GM12878 (cell line): ENCODE measurements at regions not wholly inside any gene's neighbourhood (a gene's known extent, or its start where the extent isn't known, plus 50 kb on each side); places are given as distances from the start of the nearest gene placed in this dataset.

Experiments used
- ATAC-seq: fragments of 200-7000 bp; cut with Tn5 transposase; 3 replicates; pipeline ENCODE4 v1.9.1; 2020; ENCODE audit warnings: mild to moderate bottlenecking, moderate library complexity
- BruUV-seq: library from RNA; stranded (reverse); fragments of 400-500 nt; replicated peaks from 2 replicates; lab custom pipeline; 2021; lab: Mats Ljungman, UMichigan
- CTCF ChIA-PET: fragments of 300-600 bp; sonication (Branson Sonifier 250); formaldehyde crosslinking; extraction: SDS; loops from one replicate; lab custom pipeline; 2021; ENCODE audit warnings: inconsistent platforms; lab: Yijun Ruan, JAX
- POLR2A ChIA-PET: fragments of 350-600 bp; formaldehyde crosslinking; extraction: SDS; loops from one replicate; lab custom pipeline; 2021; ENCODE audit warnings: inconsistent platforms; lab: Charles Lee
- RAD21 ChIA-PET: fragments of 300-600 bp; sonication (Branson Sonifier 250); formaldehyde crosslinking; loops from one replicate; lab custom pipeline; 2023; ENCODE audit warnings: antibody characterized with exemption; ENCODE audit not compliant: unreplicated experiment; lab: Charles Lee
- SMC1A ChIA-PET: fragments of 300-600 bp; sonication (Branson Sonifier 250); formaldehyde crosslinking; loops from one replicate; lab custom pipeline; 2023; ENCODE audit not compliant: unreplicated experiment, uncharacterized antibody; lab: Charles Lee
- DNase-seq: peaks from one replicate; pipeline ENCODE4 v3.0.0-alpha.2; 2011; ENCODE audit warnings: low read depth, low spot score
- FAIRE-seq: peaks from 3 replicates; lab custom pipeline; 2011; peaks lifted over from hg19 to GRCh38; lab: Jason Lieb, UNC
- H2AFZ ChIP-seq: 2 replicates; pipeline ENCODE4 v1.6.0; 2011; ENCODE audit warnings: low read depth, low read length, control low read depth; ENCODE audit not compliant: control insufficient read depth
- H3K27ac ChIP-seq: 2 replicates; pipeline ENCODE4 v1.5.1; 2011; ENCODE audit warnings: control low read depth; ENCODE audit not compliant: control insufficient read depth, insufficient read depth
- H3K27me3 ChIP-seq, 2 experiments: replicated peaks in 1 of 2; 2 replicates each; pipeline versions ENCODE4 v1.6.0 to v1.6.1; 2011; ENCODE audit warnings: low read length in 1 of 2; ENCODE audit not compliant: control insufficient read depth in 2 of 2, insufficient read depth in 2 of 2
- H3K36me3 ChIP-seq, 2 experiments: 2 replicates each; pipeline ENCODE4 v1.5.1; 2011; ENCODE audit warnings: low read length in 1 of 2; ENCODE audit not compliant: control insufficient read depth in 2 of 2, insufficient read depth in 2 of 2
- H3K4me1 ChIP-seq: 2 replicates; pipeline ENCODE4 v1.6.1; 2011; ENCODE audit warnings: mild to moderate bottlenecking, low read length, moderate library complexity, mixed read lengths; ENCODE audit not compliant: control insufficient read depth, insufficient read depth
- H3K4me2 ChIP-seq: 2 replicates; pipeline ENCODE4 v1.6.0; 2011; ENCODE audit warnings: control low read depth; ENCODE audit not compliant: control insufficient read depth, insufficient read depth
- H3K4me3 ChIP-seq: fragments of 200-600 bp; sonication (generic); 2 replicates; pipeline ENCODE4 v1.5.1; 2016
- H3K79me2 ChIP-seq: 2 replicates; pipeline ENCODE4 v1.6.0; 2011; ENCODE audit warnings: low read length; ENCODE audit not compliant: control insufficient read depth, insufficient read depth
- H3K9ac ChIP-seq: 2 replicates; pipeline ENCODE4 v1.8.0; 2011; ENCODE audit warnings: low read length, control low read depth, mixed read lengths; ENCODE audit not compliant: control insufficient read depth, insufficient read depth
- H3K9me3 ChIP-seq: replicated peaks from 3 replicates; pipeline ENCODE4 v1.5.1; 2011; ENCODE audit warnings: mild to moderate bottlenecking, low read length; ENCODE audit not compliant: control insufficient read depth, insufficient read depth
- H4K20me1 ChIP-seq: 2 replicates; pipeline ENCODE4 v1.6.0; 2011; ENCODE audit not compliant: control insufficient read depth, insufficient read depth
- ATF7 ChIP-seq: fragments of 450-650 bp; IDR thresholded peaks from 2 replicates; pipeline ENCODE4 v1.6.1; 2016; ENCODE audit warnings: low read depth, mild to moderate bottlenecking
- CHD4 ChIP-seq: fragments of 200-600 bp; sonication (generic); IDR thresholded peaks from 2 replicates; pipeline ENCODE4 v1.6.1; 2016; ENCODE audit warnings: mild to moderate bottlenecking
- EGR1 ChIP-seq, 2 experiments: IDR thresholded peaks; 1 replicate in 1 of 2; 2 replicates in 1 of 2; pipeline ENCODE4 v1.6.1; 2011 to 2012; ENCODE audit warnings: low read depth in 2 of 2, low read length in 2 of 2, borderline replicate concordance in 1 of 2, mild to moderate bottlenecking in 1 of 2, moderate library complexity in 1 of 2
- ELK1 ChIP-seq: IDR thresholded peaks from 2 replicates; pipeline ENCODE4 v1.6.1; 2012; ENCODE audit warnings: low read depth, low read length, improper control_type of control experiment
- FOXK2 ChIP-seq: fragments of 450-650 bp; IDR thresholded peaks from 2 replicates; pipeline ENCODE4 v1.6.1; 2017; ENCODE audit warnings: mild to moderate bottlenecking, moderate library complexity
- JUNB ChIP-seq: IDR thresholded peaks from 2 replicates; pipeline ENCODE4 v1.6.1; 2016; ENCODE audit warnings: antibody characterized with exemption, mild to moderate bottlenecking
- MYB ChIP-seq: fragments of 150-350 bp; IDR thresholded peaks from 2 replicates; pipeline ENCODE4 v1.6.1; 2014; ENCODE audit warnings: mild to moderate bottlenecking, low read depth, low read length, borderline replicate concordance
- PAX8 ChIP-seq: fragments of 450-650 bp; IDR thresholded peaks from 2 replicates; pipeline ENCODE4 v1.6.1; 2017; ENCODE audit warnings: mild to moderate bottlenecking, moderate library complexity
- RBBP5 ChIP-seq: fragments of 200-600 bp; sonication (generic); conservative IDR thresholded peaks from 2 replicates; pipeline ENCODE4 v1.6.1; 2016
- SIN3A ChIP-seq: IDR thresholded peaks from 2 replicates; pipeline ENCODE4 v1.6.1; 2012; ENCODE audit warnings: low read depth, low read length, improper control_type of control experiment
- SMAD1 ChIP-seq: fragments of 450-650 bp; IDR thresholded peaks from 2 replicates; pipeline ENCODE4 v1.6.1; 2018; ENCODE audit warnings: mild to moderate bottlenecking, low read depth; ENCODE audit not compliant: partially characterized antibody
- SPI1 ChIP-seq: IDR thresholded peaks from 2 replicates; pipeline ENCODE4 v1.6.1; 2011; ENCODE audit warnings: low read depth, mild to moderate bottlenecking, low read length, moderate library complexity, borderline replicate concordance; ENCODE audit not compliant: insufficient read depth
- STAT1 ChIP-seq: fragments of 450-650 bp; conservative IDR thresholded peaks from 2 replicates; pipeline ENCODE4 v1.6.1; 2014; ENCODE audit warnings: antibody characterized with exemption, mild to moderate bottlenecking
- ZNF622 ChIP-seq: fragments of 450-650 bp; IDR thresholded peaks from 2 replicates; pipeline ENCODE4 v1.6.1; 2017; ENCODE audit warnings: mild to moderate bottlenecking, inconsistent platforms
- ZZZ3 ChIP-seq: IDR thresholded peaks from 2 replicates; pipeline ENCODE4 v1.6.1; 2011; ENCODE audit warnings: low read depth; ENCODE audit not compliant: control insufficient read depth, insufficient read length
- WGBS: methylation state at CpG from one replicate; pipeline ENCODE4 v1.1.6; 2016; ENCODE audit warnings: low lambda C conversion rate; ENCODE audit not compliant: insufficient replicate concordance, insufficient coverage; ENCODE audit errors: missing lambda C conversion rate; 5-methylcytosine and 5-hydroxymethylcytosine counted together
- in situ Hi-C: fragments of 300-500 bp; cut with MboI; formaldehyde crosslinking; loops from 9 replicates; pipeline ENCODE4 v1.14.3; 2018; ENCODE audit warnings: mixed read lengths
- intact Hi-C: fragments of 100-400 bp; cut with micrococcal nuclease; formaldehyde crosslinking; loops from one replicate; pipeline ENCODE4 v1.14.2; 2022; ENCODE audit not compliant: unreplicated experiment
- TF ChIP-seq, protein P1 (sequence below): fragments of 450-650 bp; IDR thresholded peaks from 2 replicates; pipeline ENCODE4 v1.6.1; 2017; ENCODE audit warnings: mild to moderate bottlenecking, moderate library complexity
- TF ChIP-seq, protein P2 (sequence below): IDR thresholded peaks from 2 replicates; pipeline ENCODE4 v1.6.1; 2012; ENCODE audit warnings: low read depth, low read length, improper control_type of control experiment

DNA sequence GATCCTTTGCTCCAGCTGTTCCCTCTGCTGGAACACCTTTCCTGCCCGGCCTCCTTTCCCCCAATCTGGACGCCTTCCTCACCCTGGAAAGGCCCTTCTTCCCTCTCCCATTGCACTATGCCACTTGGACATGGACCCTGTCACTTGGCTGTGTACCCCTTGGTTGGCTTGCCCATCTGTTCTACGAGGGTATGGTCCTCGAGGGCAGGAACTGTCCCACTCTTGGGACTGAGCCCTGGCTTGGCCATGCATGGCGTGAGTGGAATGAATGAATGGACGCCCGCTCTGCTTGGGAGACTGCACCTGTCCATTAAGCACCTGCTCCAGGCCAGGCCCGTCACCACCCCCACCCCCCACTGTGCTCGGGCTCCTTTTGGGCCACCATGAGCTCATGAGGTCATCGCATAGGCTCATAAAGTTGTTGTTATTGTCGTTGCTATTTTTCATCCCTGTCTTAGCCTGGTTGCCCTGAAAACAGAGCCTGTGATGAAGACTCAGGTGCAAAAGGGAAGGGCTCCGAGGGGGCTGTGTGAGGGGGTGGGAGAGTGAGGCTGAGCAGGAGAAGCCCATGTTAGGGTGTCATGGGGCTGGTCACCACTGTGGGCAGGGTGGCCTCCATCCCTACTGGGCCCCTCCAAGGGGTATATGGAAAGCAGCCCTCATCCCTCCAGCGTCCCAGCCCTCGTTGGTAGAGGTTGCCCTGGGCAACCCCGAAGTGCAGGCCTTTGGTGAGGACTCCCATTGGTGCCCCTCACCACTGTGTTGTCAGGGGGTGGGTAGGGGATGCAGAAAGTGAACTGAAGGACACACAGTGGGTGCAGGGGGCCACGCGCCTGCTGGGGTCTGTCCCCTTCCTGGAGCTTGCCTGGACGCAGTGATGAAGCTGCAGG, 57.2 kb upstream of the IER5L start:
- intact Hi-C loops (no loop called here), in situ Hi-C loops (no loop called here)
- Histone ChIP-seq H3K27me3 (no peaks in the 10 kb centered on the region), H3K4me2 (peak overlapping the region; percentile 38; the same call in 1 of the 2 replicates), H3K36me3 (no peaks in the 10 kb centered on the region), H3K4me1 (peaks cover 9% of the 10 kb centered on the region), H3K79me2 (no peaks in the 10 kb centered on the region), H2AFZ (no peak overlapping the region), H3K4me3 (no peak overlapping the region), H3K27ac (no peak overlapping the region), H3K9ac (no peak overlapping the region), H3K9me3 (no peaks in the 10 kb centered on the region; the same call in 2 of the 3 replicates), H4K20me1 (no peaks in the 10 kb centered on the region)
- TF ChIP-seq EGR1 (IDR thresholded peaks at IDR 0.05; ENCODE audit: borderline replicate concordance in 1 of 2, low read depth in 2 of 2, low read length in 2 of 2) (no peak), SPI1 (no peak), ELK1 (no peak), FOXK2 (no peak), STAT1 (no peak), SIN3A (no peak), PAX8 (no peak), MYB (no peak), RBBP5 (no peak), ATF7 (no peak), JUNB (no peak), CHD4 (no peak), ZZZ3 (no peak), SMAD1 (no peak), ZNF622 (no peak)
- TF ChIP-seq, protein P1, sequence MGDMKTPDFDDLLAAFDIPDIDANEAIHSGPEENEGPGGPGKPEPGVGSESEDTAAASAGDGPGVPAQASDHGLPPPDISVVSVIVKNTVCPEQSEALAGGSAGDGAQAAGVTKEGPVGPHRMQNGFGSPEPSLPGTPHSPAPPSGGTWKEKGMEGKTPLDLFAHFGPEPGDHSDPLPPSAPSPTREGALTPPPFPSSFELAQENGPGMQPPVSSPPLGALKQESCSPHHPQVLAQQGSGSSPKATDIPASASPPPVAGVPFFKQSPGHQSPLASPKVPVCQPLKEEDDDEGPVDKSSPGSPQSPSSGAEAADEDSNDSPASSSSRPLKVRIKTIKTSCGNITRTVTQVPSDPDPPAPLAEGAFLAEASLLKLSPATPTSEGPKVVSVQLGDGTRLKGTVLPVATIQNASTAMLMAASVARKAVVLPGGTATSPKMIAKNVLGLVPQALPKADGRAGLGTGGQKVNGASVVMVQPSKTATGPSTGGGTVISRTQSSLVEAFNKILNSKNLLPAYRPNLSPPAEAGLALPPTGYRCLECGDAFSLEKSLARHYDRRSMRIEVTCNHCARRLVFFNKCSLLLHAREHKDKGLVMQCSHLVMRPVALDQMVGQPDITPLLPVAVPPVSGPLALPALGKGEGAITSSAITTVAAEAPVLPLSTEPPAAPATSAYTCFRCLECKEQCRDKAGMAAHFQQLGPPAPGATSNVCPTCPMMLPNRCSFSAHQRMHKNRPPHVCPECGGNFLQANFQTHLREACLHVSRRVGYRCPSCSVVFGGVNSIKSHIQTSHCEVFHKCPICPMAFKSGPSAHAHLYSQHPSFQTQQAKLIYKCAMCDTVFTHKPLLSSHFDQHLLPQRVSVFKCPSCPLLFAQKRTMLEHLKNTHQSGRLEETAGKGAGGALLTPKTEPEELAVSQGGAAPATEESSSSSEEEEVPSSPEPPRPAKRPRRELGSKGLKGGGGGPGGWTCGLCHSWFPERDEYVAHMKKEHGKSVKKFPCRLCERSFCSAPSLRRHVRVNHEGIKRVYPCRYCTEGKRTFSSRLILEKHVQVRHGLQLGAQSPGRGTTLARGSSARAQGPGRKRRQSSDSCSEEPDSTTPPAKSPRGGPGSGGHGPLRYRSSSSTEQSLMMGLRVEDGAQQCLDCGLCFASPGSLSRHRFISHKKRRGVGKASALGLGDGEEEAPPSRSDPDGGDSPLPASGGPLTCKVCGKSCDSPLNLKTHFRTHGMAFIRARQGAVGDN = no peak
- TF ChIP-seq, protein P2, sequence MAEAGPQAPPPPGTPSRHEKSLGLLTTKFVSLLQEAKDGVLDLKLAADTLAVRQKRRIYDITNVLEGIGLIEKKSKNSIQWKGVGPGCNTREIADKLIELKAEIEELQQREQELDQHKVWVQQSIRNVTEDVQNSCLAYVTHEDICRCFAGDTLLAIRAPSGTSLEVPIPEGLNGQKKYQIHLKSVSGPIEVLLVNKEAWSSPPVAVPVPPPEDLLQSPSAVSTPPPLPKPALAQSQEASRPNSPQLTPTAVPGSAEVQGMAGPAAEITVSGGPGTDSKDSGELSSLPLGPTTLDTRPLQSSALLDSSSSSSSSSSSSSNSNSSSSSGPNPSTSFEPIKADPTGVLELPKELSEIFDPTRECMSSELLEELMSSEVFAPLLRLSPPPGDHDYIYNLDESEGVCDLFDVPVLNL = no peak
- ChIA-PET CTCF (interaction anchor here (1.0 kb wide), 1 partner anchor 93 kb away, joined by 5 read pairs; no protein-coding TSS in a partner anchor), POLR2A (no interaction called here), SMC1A (no interaction called here), RAD21 (no interaction called here)
- DNase-seq (no peak), ATAC-seq (no peak), FAIRE-seq (no peak)
- BruUV-seq = no TSS peak
- WGBS = 38% methylated on average over 16 of the region's 18 CpGs
